Thyroid gland (tissue), 4 donors: ENCODE measurements at regions not wholly inside any gene's neighbourhood (a gene's known extent, or its start where the extent isn't known, plus 50 kb on each side); places are given as distances from the start of the nearest gene placed in this dataset.

Source experiments
- DNase-seq, 2 donors: peaks; one replicate each; pipeline ENCODE4 v3.0.0-alpha.2; 2019
- H3K27ac ChIP-seq, 3 donors: fragments of 200-600 bp; sonication (generic); 1 replicate in 2 of 3; 2 replicates in 1 of 3; pipeline ENCODE4 v1.5.1; 2016 to 2019; ENCODE audit warnings: mild to moderate bottlenecking in 1 of 3, moderate library complexity in 1 of 3
- H3K27me3 ChIP-seq: fragments of 200-600 bp; sonication (generic); one replicate; pipeline ENCODE4 v1.5.1; 2019
- H3K36me3 ChIP-seq, 2 donors: fragments of 200-600 bp; sonication (generic); one replicate each; pipeline ENCODE4 v1.5.1; 2016 to 2019
- H3K4me1 ChIP-seq, 2 donors: fragments of 200-600 bp; sonication (generic); one replicate each; pipeline ENCODE4 v1.5.1; 2017 to 2019
- H3K4me3 ChIP-seq, 3 donors: fragments of 200-600 bp; sonication (generic); replicated peaks in 1 of 3; 1 replicate in 2 of 3; 2 replicates in 1 of 3; pipeline ENCODE4 v1.5.1; 2016; ENCODE audit warnings: mild to moderate bottlenecking in 1 of 3
- H3K9me3 ChIP-seq: fragments of 200-600 bp; sonication (generic); one replicate; pipeline ENCODE4 v1.5.1; 2017
- POLR2A ChIP-seq, 2 donors: fragments of 450-650 bp; IDR thresholded peaks; one replicate each; pipeline ENCODE4 v1.6.1; 2017; ENCODE audit warnings: antibody characterized with exemption in 2 of 2, mild to moderate bottlenecking in 2 of 2, moderate library complexity in 1 of 2
- WGBS, 2 donors: methylation state at CpG; one replicate each; pipeline ENCODE4 v1.1.5; 2017; 5-methylcytosine and 5-hydroxymethylcytosine counted together
- intact Hi-C: fragments of 100-400 bp; cut with DNase I; formaldehyde crosslinking; loops from one replicate; pipeline ENCODE4 v1.15.1; 2023
- TF ChIP-seq, protein P1 (sequence below), 6 experiments: fragments of 200-600 bp in 3 of 6; fragments of 450-650 bp in 3 of 6; sonication (generic) in 3 of 6; IDR thresholded peaks; one replicate each; pipeline ENCODE4 v1.5.1; 2016 to 2019; ENCODE audit warnings: antibody characterized with exemption in 6 of 6, mild to moderate bottlenecking in 2 of 6, inconsistent platforms in 1 of 6, moderate library complexity in 1 of 6

DNA sequence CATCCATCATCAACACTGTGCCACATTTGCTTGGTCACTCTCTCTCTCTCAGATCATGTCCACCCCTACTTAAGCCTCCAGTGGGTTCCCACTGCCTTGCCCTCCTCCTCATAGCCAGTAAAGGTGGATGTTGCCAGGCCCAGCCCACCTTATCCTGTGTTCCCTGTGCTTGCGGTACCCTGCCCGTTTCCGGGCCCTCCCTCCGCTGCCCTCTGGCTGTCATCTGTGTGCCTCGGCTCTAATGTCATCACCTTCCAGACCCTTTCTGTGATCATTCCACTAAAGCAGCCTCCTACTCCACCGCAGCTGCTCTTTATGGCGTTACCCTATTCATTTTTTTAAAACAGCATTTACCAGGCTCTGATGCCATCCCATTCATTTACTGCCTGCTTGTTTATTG, 305.7 kb upstream of the SKOR2 start:
- Histone ChIP-seq H3K9me3 (no peaks in the 10 kb centered on the region), H3K4me1 (peaks cover 0 to 4% of the 10 kb centered on the region in 2 donors), H3K4me3 (no peak overlapping the region), H3K36me3 (no peaks in the 10 kb centered on the region), H3K27me3 (no peaks in the 10 kb centered on the region), H3K27ac (no peak overlapping the region)
- no peak for TF ChIP-seq POLR2A (IDR thresholded peaks at IDR 0.05)
- TF ChIP-seq, protein P1, sequence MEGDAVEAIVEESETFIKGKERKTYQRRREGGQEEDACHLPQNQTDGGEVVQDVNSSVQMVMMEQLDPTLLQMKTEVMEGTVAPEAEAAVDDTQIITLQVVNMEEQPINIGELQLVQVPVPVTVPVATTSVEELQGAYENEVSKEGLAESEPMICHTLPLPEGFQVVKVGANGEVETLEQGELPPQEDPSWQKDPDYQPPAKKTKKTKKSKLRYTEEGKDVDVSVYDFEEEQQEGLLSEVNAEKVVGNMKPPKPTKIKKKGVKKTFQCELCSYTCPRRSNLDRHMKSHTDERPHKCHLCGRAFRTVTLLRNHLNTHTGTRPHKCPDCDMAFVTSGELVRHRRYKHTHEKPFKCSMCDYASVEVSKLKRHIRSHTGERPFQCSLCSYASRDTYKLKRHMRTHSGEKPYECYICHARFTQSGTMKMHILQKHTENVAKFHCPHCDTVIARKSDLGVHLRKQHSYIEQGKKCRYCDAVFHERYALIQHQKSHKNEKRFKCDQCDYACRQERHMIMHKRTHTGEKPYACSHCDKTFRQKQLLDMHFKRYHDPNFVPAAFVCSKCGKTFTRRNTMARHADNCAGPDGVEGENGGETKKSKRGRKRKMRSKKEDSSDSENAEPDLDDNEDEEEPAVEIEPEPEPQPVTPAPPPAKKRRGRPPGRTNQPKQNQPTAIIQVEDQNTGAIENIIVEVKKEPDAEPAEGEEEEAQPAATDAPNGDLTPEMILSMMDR (IDR thresholded peaks at IDR 0.05) = no peak
- intact Hi-C loops = no loop called here
- DNase-seq = no peak
- WGBS, 2 donors = 87 to 88% methylated on average over 7 of the region's 7 CpGs

DNA sequence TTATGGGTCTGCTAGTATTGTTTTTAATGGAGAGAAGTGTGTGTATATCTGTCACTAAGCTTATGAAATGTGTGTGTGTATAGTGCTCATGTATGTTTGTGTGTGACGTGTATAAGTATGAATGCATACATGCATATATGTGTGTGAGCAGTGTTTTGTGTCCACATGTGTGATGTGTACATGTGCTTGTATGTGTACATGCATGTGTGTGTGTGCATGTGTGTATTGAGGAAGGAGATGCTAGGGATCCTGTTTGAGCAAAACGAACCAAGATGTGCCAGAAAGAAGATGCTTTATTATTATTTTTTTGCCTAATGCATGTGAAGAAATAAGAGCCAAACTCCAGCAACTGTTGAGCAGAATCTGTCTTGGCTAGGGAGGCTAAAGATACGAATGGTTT, 301.3 kb upstream of the SKOR2 start:
- intact Hi-C loops = no loop called here
- DNase-seq = no peak
- H3K27ac ChIP-seq = no peak overlapping the region
- 86 to 93% methylated on average over 3 of the region's 3 CpGs for WGBS, 2 donors
- H3K27me3 ChIP-seq = no peaks in the 10 kb centered on the region
- H3K4me3 ChIP-seq = no peak overlapping the region
- H3K9me3 ChIP-seq = no peaks in the 10 kb centered on the region
- H3K36me3 ChIP-seq = no peaks in the 10 kb centered on the region
- peaks cover 0 to 4% of the 10 kb centered on the region in 2 donors for H3K4me1 ChIP-seq
- no peak for TF ChIP-seq POLR2A (IDR thresholded peaks at IDR 0.05)
- TF ChIP-seq, protein P1 (IDR thresholded peaks at IDR 0.05) = no peak

DNA sequence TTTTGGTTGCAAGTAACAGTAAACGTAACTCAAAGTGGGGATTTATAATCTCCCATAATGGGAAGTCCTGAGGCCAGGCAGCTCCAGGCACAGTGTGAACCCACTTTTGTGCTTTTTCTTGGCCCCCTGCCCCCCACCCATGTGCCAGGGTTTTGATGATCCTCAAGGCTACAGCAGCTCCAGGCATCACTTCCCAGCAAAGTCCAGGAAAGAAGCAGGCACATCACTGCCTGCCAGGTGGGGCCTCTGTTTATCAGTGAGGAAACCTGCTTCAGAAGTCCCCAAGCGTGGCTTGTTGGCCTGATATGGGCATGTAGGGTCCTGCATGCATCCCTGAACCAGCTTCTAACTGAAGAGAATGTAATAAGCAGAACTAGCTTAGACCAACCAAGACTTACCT, 299.2 kb upstream of the SKOR2 start:
- no peaks in the 10 kb centered on the region for H3K9me3 ChIP-seq
- H3K4me3 ChIP-seq = no peak overlapping the region
- 82 to 84% methylated on average over 2 of the region's 2 CpGs for WGBS, 2 donors
- DNase-seq = no peak
- TF ChIP-seq POLR2A (IDR thresholded peaks at IDR 0.05) = no peak
- TF ChIP-seq, protein P1 (IDR thresholded peaks at IDR 0.05) = no peak
- peaks cover 0 to 4% of the 10 kb centered on the region in 2 donors for H3K4me1 ChIP-seq
- no peaks in the 10 kb centered on the region for H3K27me3 ChIP-seq
- H3K27ac ChIP-seq = no peak overlapping the region
- intact Hi-C loops = no loop called here
- H3K36me3 ChIP-seq = no peaks in the 10 kb centered on the region

DNA sequence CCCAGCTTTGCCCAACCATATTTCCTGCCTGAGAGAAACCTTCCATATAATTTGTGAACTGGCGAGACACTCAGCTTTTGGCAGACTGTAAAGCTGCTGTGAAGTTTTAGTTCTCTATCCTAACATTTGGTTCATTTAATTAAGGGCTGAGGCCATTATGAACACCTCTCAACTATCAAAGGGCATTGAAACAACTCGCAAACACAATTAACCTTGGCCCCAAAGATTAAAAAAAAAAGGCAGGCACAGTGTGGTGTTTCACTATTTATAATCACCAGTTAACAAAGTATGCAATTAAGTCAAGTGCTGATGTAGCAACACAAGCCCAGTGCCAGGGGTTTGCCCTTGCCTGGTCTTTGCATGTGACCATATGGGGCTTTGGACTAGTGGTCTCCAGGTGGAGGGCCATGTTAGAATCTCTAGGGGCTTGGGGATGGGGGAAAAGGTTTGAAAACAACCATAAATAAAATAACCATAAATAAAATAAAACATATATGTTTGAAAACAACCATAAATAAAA, 297.6 kb upstream of the SKOR2 start:
- no peaks in the 10 kb centered on the region for H3K27me3 ChIP-seq
- H3K36me3 ChIP-seq = no peaks in the 10 kb centered on the region
- intact Hi-C loops = no loop called here
- H3K27ac ChIP-seq = no peak overlapping the region
- no peak overlapping the region for H3K4me3 ChIP-seq
- no peaks in the 10 kb centered on the region for H3K9me3 ChIP-seq
- H3K4me1 ChIP-seq = no peaks in the 10 kb centered on the region
- WGBS, 2 donors = 69 to 74% methylated on average over 2 of the region's 2 CpGs
- TF ChIP-seq POLR2A (IDR thresholded peaks at IDR 0.05) = no peak
- TF ChIP-seq, protein P1 (IDR thresholded peaks at IDR 0.05) = no peak
- DNase-seq = no peak

DNA sequence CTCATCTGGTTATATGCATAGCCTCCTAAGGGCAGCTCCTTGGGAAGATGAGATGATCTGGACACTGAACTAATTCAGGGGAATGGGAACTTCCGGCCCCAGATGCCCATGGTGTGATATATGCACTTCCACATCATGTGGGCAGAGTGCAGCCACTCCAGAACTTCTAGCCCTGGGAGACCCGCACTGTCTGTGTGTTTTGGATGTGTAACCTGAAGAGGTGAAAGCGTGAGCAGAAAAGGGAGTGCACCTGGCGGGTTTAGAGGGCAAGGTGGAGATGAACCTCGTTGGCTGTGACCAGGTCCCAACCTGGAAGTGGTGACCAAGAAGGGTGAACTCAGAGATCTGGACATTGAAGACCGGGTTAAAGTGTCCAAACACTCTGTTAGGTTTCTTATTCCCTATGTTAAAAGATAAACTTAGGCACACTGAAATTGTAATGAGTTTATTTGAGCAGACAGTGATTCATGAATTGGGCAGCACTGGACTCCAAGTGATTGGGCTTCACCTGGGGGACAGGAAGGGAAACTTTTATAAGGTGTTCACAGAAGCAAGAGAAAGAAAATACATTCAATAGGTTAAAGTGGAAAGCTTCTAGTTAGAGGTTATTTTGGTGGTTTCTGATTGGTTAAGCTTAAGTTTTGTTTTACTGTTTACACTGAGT, 296.2 kb upstream of the SKOR2 start:
- H3K27me3 ChIP-seq = no peaks in the 10 kb centered on the region
- no peak for TF ChIP-seq POLR2A (IDR thresholded peaks at IDR 0.05)
- TF ChIP-seq, protein P1 (IDR thresholded peaks at IDR 0.05) = no peak
- H3K9me3 ChIP-seq = no peaks in the 10 kb centered on the region
- H3K4me3 ChIP-seq = no peak overlapping the region
- H3K4me1 ChIP-seq = no peaks in the 10 kb centered on the region
- intact Hi-C loops = no loop called here
- no peak overlapping the region for H3K27ac ChIP-seq
- DNase-seq = no peak
- 91 to 95% methylated on average over 6 of the region's 6 CpGs for WGBS, 2 donors
- H3K36me3 ChIP-seq = no peaks in the 10 kb centered on the region
